ENCODE measurements at regions not wholly inside any gene's neighbourhood (a gene's known extent, or its start where the extent isn't known, plus 50 kb on each side); places are given as distances from the start of the nearest gene placed in this dataset.

DNA sequence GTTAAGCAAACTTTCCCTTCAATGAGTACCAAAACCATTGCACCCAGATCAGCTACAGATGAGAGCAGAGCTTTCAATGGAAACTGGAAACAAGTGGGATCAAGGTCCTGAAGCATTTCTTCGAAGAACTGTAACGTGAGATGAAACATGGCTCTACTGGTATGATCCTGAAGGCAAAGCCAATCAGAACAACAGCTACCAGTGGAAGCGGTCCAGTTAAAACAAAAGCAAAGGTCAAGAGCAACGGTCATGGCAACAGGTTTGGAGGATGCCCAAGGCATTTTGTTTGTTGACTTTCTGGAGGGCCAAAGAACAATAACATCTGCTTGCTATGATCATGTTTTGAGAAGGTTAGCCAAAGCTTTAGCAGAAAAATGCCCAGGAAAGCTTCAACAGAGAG lies 137.9 kb upstream of the CPSF6 start:
- no peak for DNase-seq (ENCODE audit: low read depth, low spot score)
- CTCF ChIA-PET, result interaction anchor here (1.2 kb wide), 1 partner anchor 271 kb away, joined by 4 read pairs; no protein-coding TSS in a partner anchor
- peak overlapping the region; percentile 30; the same call in 1 of the 2 replicates for H3K27ac ChIP-seq (ENCODE audit: low read length)
- peak; percentile 64 for ATAC-seq
- H3K27me3 ChIP-seq (ENCODE audit: control insufficient read depth, insufficient read depth, low read length), result no peaks in the 10 kb centered on the region
- POLR2A ChIA-PET, result no interaction called here
- TF ChIP-seq SIN3A (IDR thresholded peaks at IDR 0.05; ENCODE audit: borderline replicate concordance, insufficient read depth, low read depth, low read length) (no peak), POLR2AphosphoS5 (IDR thresholded peaks at IDR 0.05; ENCODE audit: low read depth, low read length) (no peak; the same call in 1 of the 2 replicates), TCF7L2 (IDR thresholded peaks at IDR 0.05; ENCODE audit: low read depth, low read length) (no peak)
- TF ChIP-seq, protein P1, sequence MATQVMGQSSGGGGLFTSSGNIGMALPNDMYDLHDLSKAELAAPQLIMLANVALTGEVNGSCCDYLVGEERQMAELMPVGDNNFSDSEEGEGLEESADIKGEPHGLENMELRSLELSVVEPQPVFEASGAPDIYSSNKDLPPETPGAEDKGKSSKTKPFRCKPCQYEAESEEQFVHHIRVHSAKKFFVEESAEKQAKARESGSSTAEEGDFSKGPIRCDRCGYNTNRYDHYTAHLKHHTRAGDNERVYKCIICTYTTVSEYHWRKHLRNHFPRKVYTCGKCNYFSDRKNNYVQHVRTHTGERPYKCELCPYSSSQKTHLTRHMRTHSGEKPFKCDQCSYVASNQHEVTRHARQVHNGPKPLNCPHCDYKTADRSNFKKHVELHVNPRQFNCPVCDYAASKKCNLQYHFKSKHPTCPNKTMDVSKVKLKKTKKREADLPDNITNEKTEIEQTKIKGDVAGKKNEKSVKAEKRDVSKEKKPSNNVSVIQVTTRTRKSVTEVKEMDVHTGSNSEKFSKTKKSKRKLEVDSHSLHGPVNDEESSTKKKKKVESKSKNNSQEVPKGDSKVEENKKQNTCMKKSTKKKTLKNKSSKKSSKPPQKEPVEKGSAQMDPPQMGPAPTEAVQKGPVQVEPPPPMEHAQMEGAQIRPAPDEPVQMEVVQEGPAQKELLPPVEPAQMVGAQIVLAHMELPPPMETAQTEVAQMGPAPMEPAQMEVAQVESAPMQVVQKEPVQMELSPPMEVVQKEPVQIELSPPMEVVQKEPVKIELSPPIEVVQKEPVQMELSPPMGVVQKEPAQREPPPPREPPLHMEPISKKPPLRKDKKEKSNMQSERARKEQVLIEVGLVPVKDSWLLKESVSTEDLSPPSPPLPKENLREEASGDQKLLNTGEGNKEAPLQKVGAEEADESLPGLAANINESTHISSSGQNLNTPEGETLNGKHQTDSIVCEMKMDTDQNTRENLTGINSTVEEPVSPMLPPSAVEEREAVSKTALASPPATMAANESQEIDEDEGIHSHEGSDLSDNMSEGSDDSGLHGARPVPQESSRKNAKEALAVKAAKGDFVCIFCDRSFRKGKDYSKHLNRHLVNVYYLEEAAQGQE (IDR thresholded peaks at IDR 0.05; ENCODE audit: insufficient read depth in 1 of 2, low read depth in 2 of 2, low read length in 1 of 2), result no peak
- TF ChIP-seq, protein P2, sequence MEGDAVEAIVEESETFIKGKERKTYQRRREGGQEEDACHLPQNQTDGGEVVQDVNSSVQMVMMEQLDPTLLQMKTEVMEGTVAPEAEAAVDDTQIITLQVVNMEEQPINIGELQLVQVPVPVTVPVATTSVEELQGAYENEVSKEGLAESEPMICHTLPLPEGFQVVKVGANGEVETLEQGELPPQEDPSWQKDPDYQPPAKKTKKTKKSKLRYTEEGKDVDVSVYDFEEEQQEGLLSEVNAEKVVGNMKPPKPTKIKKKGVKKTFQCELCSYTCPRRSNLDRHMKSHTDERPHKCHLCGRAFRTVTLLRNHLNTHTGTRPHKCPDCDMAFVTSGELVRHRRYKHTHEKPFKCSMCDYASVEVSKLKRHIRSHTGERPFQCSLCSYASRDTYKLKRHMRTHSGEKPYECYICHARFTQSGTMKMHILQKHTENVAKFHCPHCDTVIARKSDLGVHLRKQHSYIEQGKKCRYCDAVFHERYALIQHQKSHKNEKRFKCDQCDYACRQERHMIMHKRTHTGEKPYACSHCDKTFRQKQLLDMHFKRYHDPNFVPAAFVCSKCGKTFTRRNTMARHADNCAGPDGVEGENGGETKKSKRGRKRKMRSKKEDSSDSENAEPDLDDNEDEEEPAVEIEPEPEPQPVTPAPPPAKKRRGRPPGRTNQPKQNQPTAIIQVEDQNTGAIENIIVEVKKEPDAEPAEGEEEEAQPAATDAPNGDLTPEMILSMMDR (IDR thresholded peaks at IDR 0.05), result no peak
- H3K36me3 ChIP-seq (ENCODE audit: control insufficient read depth, insufficient read depth, low read length), result no peaks in the 10 kb centered on the region
- H3K4me1 ChIP-seq (ENCODE audit: control insufficient read depth, insufficient read depth, low read length), result no peaks in the 10 kb centered on the region; the same call in 1 of the 2 replicates
- in situ Hi-C loops (cut with HindIII; ENCODE audit: low pct_unique_long_range_greater_than_20kb, low sequenced_read_pairs) (no loop called here), intact Hi-C loops (cut with micrococcal nuclease; ENCODE audit: unreplicated experiment) (no loop called here)
- BruUV-seq (replicated peaks), result no TSS peak
- no peak overlapping the region for H3K4me3 ChIP-seq (ENCODE audit: low read depth in 2 of 2, low read length in 2 of 2)
- no peaks in the 10 kb centered on the region for H3K9me3 ChIP-seq (ENCODE audit: control insufficient read depth, insufficient read depth, low read depth, low read length)

DNA sequence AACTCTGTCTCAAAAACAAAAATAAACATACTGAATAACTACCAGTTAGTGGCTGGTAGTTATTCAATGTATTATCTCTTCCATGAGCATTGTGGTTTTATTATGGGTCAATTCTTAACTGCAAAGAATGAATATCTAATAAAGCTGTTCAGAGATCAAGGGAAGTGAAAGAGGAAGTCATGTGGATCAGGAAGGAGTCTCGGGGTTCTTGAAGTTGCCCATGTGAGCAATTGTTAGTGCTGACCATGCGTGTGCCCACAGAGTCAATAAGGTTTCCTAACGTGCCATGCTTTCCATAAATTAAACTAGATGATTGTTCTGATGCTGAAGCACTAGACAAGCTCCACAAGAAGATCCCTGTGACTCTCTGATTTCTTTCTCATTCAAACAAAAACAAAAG lies 136.5 kb upstream of the CPSF6 start:
- ATAC-seq (no peak), DNase-seq (ENCODE audit: low read depth, low spot score) (no peak)
- ChIA-PET CTCF (no interaction called here), POLR2A (interaction anchor here (0.7 kb wide), 1 partner anchor 66 kb away, joined by 13 read pairs; no protein-coding TSS in a partner anchor)
- Histone ChIP-seq H3K9me3 (ENCODE audit: control insufficient read depth, insufficient read depth, low read depth, low read length) (no peaks in the 10 kb centered on the region), H3K36me3 (ENCODE audit: control insufficient read depth, insufficient read depth, low read length) (no peaks in the 10 kb centered on the region), H3K27ac (ENCODE audit: low read length) (peak overlapping the region; percentile 15; the same call in 1 of the 2 replicates), H3K4me1 (ENCODE audit: control insufficient read depth, insufficient read depth, low read length) (no peaks in the 10 kb centered on the region; the same call in none of the 2 replicates), H3K4me3 (ENCODE audit: low read depth in 2 of 2, low read length in 2 of 2) (no peak overlapping the region), H3K27me3 (ENCODE audit: control insufficient read depth, insufficient read depth, low read length) (no peaks in the 10 kb centered on the region)
- intact Hi-C loops (cut with micrococcal nuclease; ENCODE audit: unreplicated experiment) (no loop called here), in situ Hi-C loops (cut with HindIII; ENCODE audit: low pct_unique_long_range_greater_than_20kb, low sequenced_read_pairs) (no loop called here)
- no peak for TF ChIP-seq TCF7L2 (IDR thresholded peaks at IDR 0.05; ENCODE audit: low read depth, low read length)
- TF ChIP-seq, protein P2 (IDR thresholded peaks at IDR 0.05), result no peak
- TF ChIP-seq, protein P1 (IDR thresholded peaks at IDR 0.05; ENCODE audit: insufficient read depth in 1 of 2, low read depth in 2 of 2, low read length in 1 of 2), result no peak
- no peak for TF ChIP-seq SIN3A (IDR thresholded peaks at IDR 0.05; ENCODE audit: borderline replicate concordance, insufficient read depth, low read depth, low read length)
- TF ChIP-seq POLR2AphosphoS5 (IDR thresholded peaks at IDR 0.05; ENCODE audit: low read depth, low read length), result no peak
- BruUV-seq (replicated peaks), result no TSS peak

Data from Panc1 (cell line).